HEK293 (cell line): ENCODE measurements at regions not wholly inside any gene's neighbourhood (a gene's known extent, or its start where the extent isn't known, plus 50 kb on each side); places are given as distances from the start of the nearest gene placed in this dataset.

Source experiments
- CTCF ChIA-PET: fragments of 350-600 bp; formaldehyde crosslinking; extraction: SDS; loops from one replicate; lab custom pipeline; 2021; ENCODE audit warnings: antibody characterized with exemption; lab: Yijun Ruan, JAX
- POLR2A ChIA-PET: fragments of 300-600 bp; formaldehyde crosslinking; extraction: SDS; loops from one replicate; lab custom pipeline; 2020; ENCODE audit warnings: antibody characterized with exemption, inconsistent platforms; lab: Yijun Ruan, JAX
- H3K27ac ChIP-seq: fragments of 200-500 bp; sonication (Bioruptor generic); 2 replicates; pipeline ENCODE4 v1.5.1; 2014; ENCODE audit warnings: low read depth, low read length, control low read depth, inconsistent platforms; ENCODE audit errors: extremely low read depth
- H3K36me3 ChIP-seq, 2 experiments: fragments of 200-500 bp in 1 of 2; sonication (Bioruptor generic) in 1 of 2; 1 replicate in 1 of 2; 2 replicates in 1 of 2; pipeline ENCODE4 v1.5.1; 2014 to 2017; ENCODE audit warnings: inconsistent platforms in 2 of 2, low read length in 2 of 2; ENCODE audit not compliant: control insufficient read depth in 2 of 2, insufficient read depth in 1 of 2
- H3K4me1 ChIP-seq: fragments of 200-500 bp; sonication (Bioruptor generic); 2 replicates; pipeline ENCODE4 v1.5.1; 2014; ENCODE audit warnings: mild to moderate bottlenecking, low read length, inconsistent platforms; ENCODE audit not compliant: control insufficient read depth, insufficient read depth
- H3K4me3 ChIP-seq: 2 replicates; pipeline ENCODE4 v1.5.1; 2011; ENCODE audit warnings: low read depth, mild to moderate bottlenecking, control low read depth, low read length, moderate library complexity
- H3K9me3 ChIP-seq: fragments of 200-500 bp; sonication (Bioruptor generic); 2 replicates; pipeline ENCODE4 v1.5.1; 2014; ENCODE audit warnings: low read depth, low read length, inconsistent platforms; ENCODE audit not compliant: control insufficient read depth, insufficient read depth
- HOXC10 ChIP-seq: sonication (generic); formaldehyde crosslinking; IDR thresholded peaks from 2 replicates; pipeline ENCODE4 v1.8.1; 2023; ENCODE audit warnings: mild to moderate bottlenecking, missing genetic modification reagents
- MYNN ChIP-seq: fragments of 450-650 bp; formaldehyde crosslinking; IDR thresholded peaks from 2 replicates; pipeline ENCODE4 v1.5.1; 2016; ENCODE audit warnings: missing biosample characterization, missing genetic modification characterization, borderline replicate concordance
- MZF1 ChIP-seq: fragments of 450-650 bp; formaldehyde crosslinking; IDR thresholded peaks from 2 replicates; pipeline ENCODE4 v1.5.1; 2017; ENCODE audit warnings: missing biosample characterization, missing genetic modification characterization, borderline replicate concordance
- OSR2 ChIP-seq: fragments of 450-650 bp; formaldehyde crosslinking; IDR thresholded peaks from 2 replicates; pipeline ENCODE4 v1.5.1; 2016; ENCODE audit warnings: missing biosample characterization, missing genetic modification characterization
- PRDM1 ChIP-seq: fragments of 450-650 bp; formaldehyde crosslinking; IDR thresholded peaks from 2 replicates; pipeline ENCODE4; 2016; ENCODE audit warnings: missing biosample characterization, missing genetic modification characterization
- PRDM10 ChIP-seq: fragments of 450-650 bp; formaldehyde crosslinking; IDR thresholded peaks from 2 replicates; pipeline ENCODE4 v1.5.1; 2016; ENCODE audit warnings: missing biosample characterization, missing genetic modification characterization
- PRDM2 ChIP-seq: fragments of 450-650 bp; formaldehyde crosslinking; IDR thresholded peaks from 2 replicates; pipeline ENCODE4 v1.5.1; 2016; ENCODE audit warnings: missing biosample characterization, missing genetic modification characterization, borderline replicate concordance
- SP7 ChIP-seq: fragments of 450-650 bp; formaldehyde crosslinking; IDR thresholded peaks from 2 replicates; pipeline ENCODE4 v1.5.1; 2016; ENCODE audit warnings: missing biosample characterization, missing genetic modification characterization
- TCF7L2 ChIP-seq: IDR thresholded peaks from 2 replicates; pipeline ENCODE4 v1.6.1; 2011; ENCODE audit warnings: low read depth, mild to moderate bottlenecking, inconsistent platforms, low read length, moderate library complexity, borderline replicate concordance
- ZBTB20 ChIP-seq: fragments of 450-650 bp; formaldehyde crosslinking; IDR thresholded peaks from 2 replicates; pipeline ENCODE4 v1.5.1; 2016; ENCODE audit warnings: missing biosample characterization, missing genetic modification characterization
- ZNF132 ChIP-seq: fragments of 450-650 bp; formaldehyde crosslinking; IDR thresholded peaks from 2 replicates; pipeline ENCODE4 v1.5.1; 2017; ENCODE audit warnings: missing biosample characterization, missing genetic modification characterization, borderline replicate concordance
- ZNF140 ChIP-seq: fragments of 450-650 bp; formaldehyde crosslinking; IDR thresholded peaks from 2 replicates; pipeline ENCODE4 v1.5.1; 2016; ENCODE audit warnings: missing biosample characterization, missing genetic modification characterization
- ZNF211 ChIP-seq: fragments of 450-650 bp; formaldehyde crosslinking; IDR thresholded peaks from 2 replicates; pipeline ENCODE4 v1.5.1; 2016; ENCODE audit warnings: low read depth, missing biosample characterization, missing genetic modification characterization
- ZNF223 ChIP-seq: fragments of 450-650 bp; formaldehyde crosslinking; IDR thresholded peaks from 2 replicates; pipeline ENCODE4 v1.5.1; 2016; ENCODE audit warnings: missing biosample characterization, missing genetic modification characterization
- ZNF274 ChIP-seq, 2 experiments: fragments of 200-500 bp in 1 of 2; fragments of 450-650 bp in 1 of 2; sonication (Bioruptor generic) in 1 of 2; formaldehyde crosslinking in 1 of 2; IDR thresholded peaks; 2 replicates each; pipeline versions ENCODE4 v1.5.1 to v1.6.1; 2014 to 2016; ENCODE audit warnings: borderline replicate concordance in 1 of 2, inconsistent platforms in 1 of 2, low read length in 1 of 2, missing biosample characterization in 1 of 2, missing genetic modification characterization in 1 of 2
- ZNF335 ChIP-seq: fragments of 450-650 bp; formaldehyde crosslinking; conservative IDR thresholded peaks from 2 replicates; pipeline ENCODE4 v1.5.1; 2016; ENCODE audit warnings: missing biosample characterization, missing genetic modification characterization
- ZNF341 ChIP-seq: fragments of 450-650 bp; formaldehyde crosslinking; IDR thresholded peaks from 2 replicates; pipeline ENCODE4; 2016; ENCODE audit warnings: low read depth, missing biosample characterization, missing genetic modification characterization
- ZNF398 ChIP-seq: fragments of 450-650 bp; formaldehyde crosslinking; IDR thresholded peaks from 2 replicates; pipeline ENCODE4 v1.5.1; 2017; ENCODE audit warnings: missing biosample characterization, missing genetic modification characterization
- ZNF571 ChIP-seq: fragments of 450-650 bp; formaldehyde crosslinking; IDR thresholded peaks from 2 replicates; pipeline ENCODE4 v1.5.0; 2017; ENCODE audit warnings: missing biosample characterization, missing genetic modification characterization
- ZNF664 ChIP-seq: fragments of 450-650 bp; formaldehyde crosslinking; IDR thresholded peaks from 2 replicates; pipeline ENCODE4 v1.5.1; 2016; ENCODE audit warnings: missing biosample characterization, missing genetic modification characterization
- ZNF670 ChIP-seq: fragments of 450-650 bp; formaldehyde crosslinking; IDR thresholded peaks from 2 replicates; pipeline ENCODE4 v1.5.1; 2016; ENCODE audit warnings: missing biosample characterization, missing genetic modification characterization, low read depth
- ZNF677 ChIP-seq: fragments of 450-650 bp; IDR thresholded peaks from 2 replicates; pipeline ENCODE4 v1.5.0; 2018; ENCODE audit warnings: missing biosample characterization, mild to moderate bottlenecking, missing genetic modification characterization, moderate library complexity
- ZNF707 ChIP-seq: fragments of 450-650 bp; formaldehyde crosslinking; IDR thresholded peaks from 2 replicates; pipeline ENCODE4 v1.5.1; 2016; ENCODE audit warnings: missing biosample characterization, missing genetic modification characterization
- ZNF791 ChIP-seq: fragments of 450-650 bp; formaldehyde crosslinking; IDR thresholded peaks from 2 replicates; pipeline ENCODE4 v1.5.1; 2016; ENCODE audit warnings: missing biosample characterization, missing genetic modification characterization

- no peaks in the 10 kb centered on the region for H3K9me3 ChIP-seq
- H3K36me3 ChIP-seq, result no peaks in the 10 kb centered on the region
- H3K4me1 ChIP-seq, result no peaks in the 10 kb centered on the region
- ChIA-PET POLR2A (no interaction called here), CTCF (no interaction called here)
- TF ChIP-seq ZNF341, result no peak
- TF ChIP-seq ZNF211, result no peak
- no peak for TF ChIP-seq ZNF274 (IDR thresholded peaks at IDR 0.05; ENCODE audit: low read length)
- TF ChIP-seq ZNF274 (tag by site-specific recombination; IDR thresholded peaks at IDR 0.05; ENCODE audit: borderline replicate concordance), result no peak
- TF ChIP-seq SP7, result no peak
- TF ChIP-seq ZNF791 (tag by site-specific recombination), result no peak
- no peak for TF ChIP-seq TCF7L2
- no peak for TF ChIP-seq MYNN (tag by site-specific recombination)
- TF ChIP-seq ZBTB20, result no peak
- H3K27ac ChIP-seq, result no peak overlapping the region
- no peak overlapping the region for H3K4me3 ChIP-seq
Measured at GRCh38 chr3:148612278-148612677, 85.4 kb upstream of the AGTR1 start.

GRCh38 chr3:148615382-148615781 lies 82.3 kb upstream of the AGTR1 start:
- CTCF ChIA-PET, result no interaction called here
- POLR2A ChIA-PET, result no interaction called here
- Histone ChIP-seq H3K9me3 (no peaks in the 10 kb centered on the region), H3K4me3 (no peak overlapping the region), H3K27ac (no peak overlapping the region), H3K4me1 (no peaks in the 10 kb centered on the region), H3K36me3 (no peaks in the 10 kb centered on the region)
- TF ChIP-seq PRDM2 (tag by site-specific recombination), result no peak
- TF ChIP-seq PRDM1 (tag by site-specific recombination), result no peak
- TF ChIP-seq ZNF335 (tag by site-specific recombination), result no peak
- TF ChIP-seq OSR2 (tag by site-specific recombination), result no peak
- no peak for TF ChIP-seq ZNF664 (tag by site-specific recombination)
- no peak for TF ChIP-seq ZNF707
- no peak for TF ChIP-seq HOXC10 (CRISPR knock-in tag)
- TF ChIP-seq ZNF677 (tag by site-specific recombination), result no peak
- TF ChIP-seq ZNF132 (tag by site-specific recombination), result no peak
- no peak for TF ChIP-seq ZNF670 (tag by site-specific recombination)
- TF ChIP-seq MZF1 (tag by site-specific recombination), result no peak
- no peak for TF ChIP-seq ZNF398 (tag by site-specific recombination)
- no peak for TF ChIP-seq ZNF223
- TF ChIP-seq ZNF140 (tag by site-specific recombination), result no peak
- TF ChIP-seq ZNF571 (tag by site-specific recombination), result no peak
- no peak for TF ChIP-seq PRDM10 (tag by site-specific recombination)
